Lower leg skin (tissue), 4 donors: ENCODE measurements at regions not wholly inside any gene's neighbourhood (a gene's known extent, or its start where the extent isn't known, plus 50 kb on each side); places are given as distances from the start of the nearest gene placed in this dataset.
A peak's percentile ranks its signal among the peaks of the same experiment; 100 is the strongest.

ENCODE experiments used
- DNase-seq, 2 donors: peaks; one replicate each; pipeline ENCODE4 v3.0.0-alpha.2; 2019; ENCODE audit warnings: low spot score in 2 of 2
- H3K4me3 ChIP-seq: fragments of 200-600 bp; sonication (generic); 2 replicates; pipeline ENCODE4 v1.5.1; 2017; ENCODE audit warnings: mild to moderate bottlenecking, low read depth; ENCODE audit not compliant: poor library complexity, severe bottlenecking
- CTCF ChIP-seq, 3 donors: fragments of 450-650 bp; IDR thresholded peaks; one replicate each; pipeline ENCODE4 v1.5.1; 2016; ENCODE audit warnings: antibody characterized with exemption in 3 of 3, mild to moderate bottlenecking in 3 of 3, moderate library complexity in 2 of 3
- POLR2A ChIP-seq, 2 donors: fragments of 450-650 bp; IDR thresholded peaks; one replicate each; pipeline ENCODE4 v1.6.1; 2016 to 2017; ENCODE audit warnings: antibody characterized with exemption in 2 of 2, mild to moderate bottlenecking in 1 of 2, moderate library complexity in 1 of 2
- WGBS, 2 donors: methylation state at CpG; one replicate each; pipeline ENCODE4 v1.1.5; 2018; 5-methylcytosine and 5-hydroxymethylcytosine counted together
- intact Hi-C: fragments of 100-400 bp; cut with DNase I; formaldehyde crosslinking; loops from one replicate; pipeline ENCODE4 v1.15.0; 2023; ENCODE audit warnings: low total_unique reads

GRCh38 chr21:27837936-27838335, 871.0 kb upstream of the ADAMTS5 start:
- peak in 1 of 2 donors; percentile 28 for DNase-seq
- TF ChIP-seq CTCF (IDR thresholded peaks at IDR 0.05) (no peak), POLR2A (IDR thresholded peaks at IDR 0.05) (no peak)
- H3K4me3 ChIP-seq, result no peak overlapping the region
- intact Hi-C loops, result no loop called here
- 32 to 33% methylated on average over 1 of the region's 1 CpG for WGBS, 2 donors

- intact Hi-C loops, result no loop called here
- H3K4me3 ChIP-seq, result no peak overlapping the region
- DNase-seq, result no peak
- WGBS, 2 donors, result 62 to 74% methylated on average over 3 of the region's 3 CpGs
- TF ChIP-seq CTCF (IDR thresholded peaks at IDR 0.05) (no peak), POLR2A (IDR thresholded peaks at IDR 0.05) (no peak)
Observed at GRCh38 chr21:27833298-27833697, 866.4 kb upstream of the ADAMTS5 start.

- H3K4me3 ChIP-seq, result no peak overlapping the region
- intact Hi-C loops, result no loop called here
- no peak for TF ChIP-seq CTCF (IDR thresholded peaks at IDR 0.05)
- no peak for TF ChIP-seq POLR2A (IDR thresholded peaks at IDR 0.05)
- WGBS, 2 donors, result 79% methylated on average over 3 of the region's 3 CpGs
- DNase-seq, result no peak
Observed at GRCh38 chr21:27831816-27832569, 865.1 kb upstream of the ADAMTS5 start.

- TF ChIP-seq CTCF (IDR thresholded peaks at IDR 0.05) (no peak), POLR2A (IDR thresholded peaks at IDR 0.05) (no peak)
- no peak overlapping the region for H3K4me3 ChIP-seq
- no peak for DNase-seq
- WGBS, 2 donors, result 12 to 30% methylated on average over 1 of the region's 1 CpG
- intact Hi-C loops, result no loop called here
Observed at GRCh38 chr21:27831177-27831576, 864.3 kb upstream of the ADAMTS5 start.

- H3K4me3 ChIP-seq, result no peak overlapping the region
- no peak for DNase-seq
- 60 to 63% methylated on average over 3 of the region's 3 CpGs for WGBS, 2 donors
- intact Hi-C loops, result no loop called here
- TF ChIP-seq CTCF (IDR thresholded peaks at IDR 0.05) (no peak), POLR2A (IDR thresholded peaks at IDR 0.05) (no peak)
Observed at GRCh38 chr21:27827972-27828371, 861.1 kb upstream of the ADAMTS5 start.

- TF ChIP-seq CTCF (IDR thresholded peaks at IDR 0.05) (no peak), POLR2A (IDR thresholded peaks at IDR 0.05) (no peak)
- no peak for DNase-seq
- no peak overlapping the region for H3K4me3 ChIP-seq
- 82 to 88% methylated on average over 5 of the region's 5 CpGs for WGBS, 2 donors
- intact Hi-C loops, result no loop called here
Observed at GRCh38 chr21:27825035-27825434, 858.1 kb upstream of the ADAMTS5 start.
